ENCODE measurements at regions not wholly inside any gene's neighbourhood (a gene's known extent, or its start where the extent isn't known, plus 50 kb on each side); places are given as distances from the start of the nearest gene placed in this dataset.

DNA sequence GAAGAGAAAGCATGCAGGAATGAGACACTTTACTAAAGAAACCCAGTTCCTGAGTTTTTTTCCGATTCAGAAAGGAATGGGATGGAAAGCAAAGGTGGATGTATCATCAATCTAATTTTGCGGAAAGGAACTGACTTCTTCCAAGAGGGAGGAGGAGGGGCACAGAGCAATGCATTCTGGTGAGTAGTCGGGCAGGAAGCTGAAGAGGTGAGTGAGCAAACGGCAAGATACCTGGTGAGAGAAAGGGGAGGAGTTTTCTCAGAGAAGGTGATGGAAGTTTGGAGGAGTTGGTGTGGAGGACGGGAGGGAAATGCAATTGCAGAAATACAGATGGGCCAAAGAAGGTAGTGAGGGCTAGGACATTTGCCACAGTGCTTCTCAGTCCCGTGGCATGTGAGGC, 713.2 kb downstream of the KCNJ2 start:
- no peak for DNase-seq

DNA sequence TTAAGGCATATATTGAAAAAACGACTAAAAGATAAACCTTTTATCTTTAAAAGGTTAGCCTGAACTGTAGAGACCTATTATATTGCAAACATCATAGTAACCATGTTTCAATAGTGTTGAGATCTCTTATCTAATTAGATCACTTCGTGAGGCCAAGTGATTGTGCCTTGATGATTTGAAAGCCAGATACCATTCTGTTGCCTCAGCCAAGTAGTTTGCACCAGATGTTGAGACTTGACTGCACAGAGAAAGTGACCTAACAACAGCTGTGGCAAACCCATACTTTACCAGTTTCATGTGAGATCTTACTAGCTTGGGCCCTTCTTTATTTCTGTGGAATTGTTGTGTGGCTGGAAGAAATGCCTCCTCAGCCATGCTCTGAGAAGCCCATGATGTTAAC, 717.3 kb downstream of the KCNJ2 start:
- DNase-seq, result no peak

DNA sequence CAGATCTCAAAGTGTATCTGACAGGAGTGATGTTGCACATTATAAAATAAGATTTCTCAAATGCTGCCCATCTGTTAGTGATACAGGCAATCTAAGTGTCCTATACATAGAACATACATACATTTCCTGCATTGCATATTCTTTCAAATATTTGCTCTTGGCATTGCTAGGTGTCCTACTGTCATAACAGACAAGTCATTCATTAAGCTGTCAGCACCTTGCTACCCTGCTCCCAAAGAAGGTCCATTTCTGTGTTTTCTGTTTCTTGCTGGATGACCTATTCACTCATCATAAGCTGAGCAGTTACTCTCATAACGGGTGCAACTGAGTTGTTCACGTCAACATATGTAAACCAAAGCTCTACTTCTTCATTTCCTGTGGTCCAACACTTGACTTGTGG, 719.0 kb downstream of the KCNJ2 start:
- DNase-seq, result no peak

DNA sequence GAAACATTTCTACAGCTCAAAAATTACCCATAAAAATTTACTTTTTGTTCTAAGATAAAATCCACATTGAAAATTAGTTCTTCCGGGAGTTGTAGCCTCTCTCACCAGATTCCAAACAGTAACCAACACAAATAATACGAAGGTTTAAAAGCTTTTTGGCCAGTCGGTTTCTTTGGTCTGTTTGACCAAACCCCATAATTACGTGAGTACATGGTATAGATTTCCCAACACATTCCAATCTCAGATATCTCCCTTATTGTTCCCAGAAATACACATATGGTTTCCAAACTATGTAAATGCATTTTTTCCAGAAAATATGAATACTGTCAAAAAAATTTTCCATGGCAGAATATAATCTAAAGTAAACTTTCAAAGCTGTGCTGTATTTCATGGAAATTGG, 722.0 kb downstream of the KCNJ2 start:
- DNase-seq, result no peak

DNA sequence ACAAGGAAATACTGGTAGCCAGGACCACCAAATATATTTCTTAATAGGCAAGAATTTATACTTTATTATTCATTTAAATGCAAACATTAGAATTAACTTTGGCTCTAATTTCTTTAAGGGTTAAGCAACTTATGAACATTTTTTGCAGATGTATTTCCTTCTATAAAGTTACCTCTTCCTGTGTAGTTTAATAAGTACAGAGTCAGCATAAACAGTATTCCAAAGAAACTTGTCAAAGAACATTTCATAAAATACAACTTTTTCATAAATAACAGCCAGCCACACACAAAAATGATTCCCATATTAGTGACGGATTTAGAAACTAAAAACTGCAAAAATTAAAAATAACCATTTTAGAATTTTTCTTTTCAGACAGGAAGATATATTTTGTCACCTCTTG, 723.2 kb downstream of the KCNJ2 start:
- DNase-seq, result no peak

DNA sequence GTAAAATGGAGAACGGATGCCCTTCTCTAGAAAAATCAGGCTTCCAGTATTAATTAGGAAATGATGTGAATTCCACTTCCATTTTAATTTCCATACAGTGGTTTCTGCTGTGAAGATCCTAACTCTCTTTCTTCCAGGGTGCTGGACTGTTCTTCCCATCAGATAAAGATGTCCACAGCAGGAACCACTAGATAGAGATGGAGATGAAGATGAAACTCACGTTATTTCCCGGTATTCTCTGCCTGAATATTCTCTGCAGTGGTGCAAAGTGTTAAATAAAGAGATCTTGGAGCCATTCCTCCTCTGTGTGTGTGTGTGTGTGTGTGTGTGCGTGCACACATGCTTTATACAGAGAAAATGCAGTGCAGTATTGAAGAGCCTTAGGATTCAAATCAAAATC, 727.5 kb downstream of the KCNJ2 start:
- DNase-seq, result no peak

DNA sequence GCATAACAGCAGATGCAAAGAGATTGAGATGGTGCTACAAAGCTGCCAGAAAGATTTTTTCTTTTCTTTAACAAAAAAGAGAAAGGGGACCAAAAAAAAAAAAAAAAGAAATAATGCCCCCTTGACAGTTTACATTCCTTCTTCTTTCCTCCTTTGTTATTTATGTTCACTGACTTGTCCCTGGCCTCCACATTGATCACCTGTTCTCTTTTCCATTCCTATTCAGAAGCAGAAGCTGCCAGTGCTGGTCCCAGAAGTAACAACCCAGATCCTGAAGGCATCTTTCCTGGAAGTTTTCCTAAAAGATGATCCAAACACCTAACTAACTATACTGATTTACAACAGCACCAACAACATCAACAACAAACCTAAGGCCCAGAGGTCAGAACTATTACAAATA, 728.1 kb downstream of the KCNJ2 start:
- DNase-seq, result no peak

DNA sequence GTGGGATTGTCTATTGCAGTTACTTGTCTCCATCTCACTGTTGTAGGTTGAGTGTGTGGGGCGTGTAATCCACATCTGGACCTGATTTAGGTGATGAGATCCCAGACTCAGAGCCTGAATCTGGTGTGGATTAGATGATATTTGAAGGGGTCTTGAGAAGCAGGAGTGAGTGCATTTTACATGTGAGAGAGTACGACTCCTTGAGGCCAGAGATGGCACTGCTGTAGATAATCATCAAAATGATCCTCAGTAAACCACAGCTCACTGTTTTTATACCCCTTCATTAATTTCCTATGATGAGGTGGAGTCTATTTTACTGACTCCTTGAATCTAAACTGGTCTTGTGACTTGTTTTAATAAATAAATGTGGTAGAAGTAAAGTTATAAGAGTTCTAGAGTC, 732.5 kb downstream of the KCNJ2 start:
- no peak for DNase-seq

DNA sequence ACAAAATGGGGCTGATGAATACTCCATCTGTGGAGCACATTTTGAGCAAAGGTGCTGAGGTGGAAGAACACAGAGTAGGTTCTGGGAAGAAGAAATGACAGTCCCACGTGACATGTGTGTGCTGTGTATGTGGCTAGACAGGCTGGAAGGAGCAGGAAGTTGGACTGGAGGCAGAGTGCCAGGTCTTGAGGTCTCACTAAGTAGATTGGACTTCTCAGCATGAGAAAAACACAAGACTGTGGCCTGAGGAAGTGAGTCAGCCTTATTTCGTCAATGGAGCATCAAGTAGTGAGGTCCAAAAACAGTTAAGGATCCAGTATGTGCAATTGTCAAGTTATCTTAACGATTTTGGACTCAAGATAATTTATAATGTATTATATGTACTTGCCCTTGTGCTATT, 736.5 kb downstream of the KCNJ2 start:
- DNase-seq, result no peak

DNA sequence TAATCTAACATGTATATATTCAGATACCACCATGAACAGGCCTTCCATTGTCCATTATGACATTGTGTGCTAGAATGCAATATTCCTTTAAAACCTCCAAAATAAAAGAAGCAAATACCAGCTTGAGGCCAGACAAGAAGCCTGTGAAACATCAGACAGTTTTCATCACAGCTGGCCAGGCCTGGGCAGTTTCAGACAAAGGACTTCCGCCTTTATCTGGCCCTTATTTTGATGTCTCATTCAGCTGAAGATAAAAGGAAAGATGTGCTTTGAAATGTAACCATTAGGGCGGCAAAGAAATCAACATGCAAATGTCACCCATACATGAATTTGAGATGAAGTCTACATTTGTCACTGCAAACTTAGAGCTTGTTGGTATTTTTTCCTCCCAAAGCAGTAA, 737.5 kb downstream of the KCNJ2 start:
- DNase-seq, result no peak

DNA sequence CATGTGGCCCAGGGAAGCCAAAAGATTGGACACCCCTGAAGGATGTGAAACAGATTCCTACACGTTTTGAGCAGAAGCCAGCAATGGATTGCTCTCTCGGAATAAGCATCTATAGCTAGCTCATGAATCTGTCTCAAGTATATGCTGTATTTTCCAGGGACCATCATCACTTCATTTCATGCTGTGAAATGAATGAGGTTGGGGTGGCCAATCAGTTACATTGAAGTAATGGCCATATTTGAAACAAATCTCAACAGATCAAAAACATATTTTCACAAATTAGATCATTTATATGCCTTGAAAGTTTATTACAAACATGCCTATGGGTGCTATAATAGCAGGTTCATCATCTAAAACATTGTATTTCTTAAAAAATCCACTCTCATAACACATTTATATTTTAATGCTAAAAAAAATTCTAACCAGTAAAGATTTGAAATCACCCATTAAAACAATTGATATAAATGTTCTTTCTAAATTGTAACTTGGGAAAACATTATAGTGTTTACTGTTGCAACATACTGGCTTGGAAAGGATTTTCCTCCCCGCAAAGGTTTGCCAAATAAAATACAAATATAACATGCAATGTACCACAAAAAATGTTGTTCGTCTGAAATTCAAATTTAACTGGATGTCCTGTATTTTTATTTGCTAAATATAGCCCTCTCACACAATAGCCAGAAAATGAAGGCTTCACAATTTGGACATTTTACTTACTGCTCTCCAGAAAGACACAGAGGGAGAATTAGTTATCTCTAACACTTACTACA, 743.6 kb downstream of the KCNJ2 start:
- no peak for DNase-seq

DNA sequence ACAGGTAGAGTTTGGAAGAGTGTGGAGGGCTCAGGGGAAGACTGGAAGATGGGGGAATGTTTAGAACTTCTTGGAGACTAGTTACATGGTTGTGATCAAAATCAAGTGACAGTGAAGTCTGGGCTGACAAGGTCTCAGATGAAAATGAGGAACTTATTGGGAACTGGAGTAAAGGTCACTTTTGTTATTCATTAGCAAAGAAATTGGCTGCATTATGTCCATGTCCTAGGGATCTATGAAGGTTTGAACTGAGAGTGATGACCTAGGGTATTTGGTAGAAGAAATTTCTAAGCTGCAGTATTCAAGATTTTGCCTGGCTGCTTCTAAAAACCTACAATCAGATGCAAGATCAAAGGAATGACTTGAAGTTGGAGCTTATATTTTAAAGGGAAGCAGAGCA, 747.1 kb downstream of the KCNJ2 start:
- DNase-seq, result no peak

DNA sequence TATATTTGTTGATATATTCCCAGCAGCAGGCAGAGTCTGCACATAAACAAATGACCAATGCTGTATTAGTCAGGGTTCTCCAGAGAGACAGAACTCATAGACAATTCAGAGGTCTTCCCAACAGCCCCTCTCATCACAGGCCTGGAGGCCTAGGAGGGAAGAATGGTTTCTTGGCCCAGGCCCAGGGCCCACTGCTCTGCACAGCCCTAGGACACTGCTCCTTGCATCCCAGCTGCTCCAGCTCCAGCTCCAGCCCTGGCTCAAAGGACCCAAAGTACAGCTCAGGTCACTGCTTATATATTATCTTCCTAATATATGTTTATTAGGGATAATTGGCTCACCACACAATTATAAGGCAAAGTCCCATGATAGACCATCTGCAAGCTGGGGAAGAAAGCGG, 749.9 kb downstream of the KCNJ2 start:
- no peak for DNase-seq

DNA sequence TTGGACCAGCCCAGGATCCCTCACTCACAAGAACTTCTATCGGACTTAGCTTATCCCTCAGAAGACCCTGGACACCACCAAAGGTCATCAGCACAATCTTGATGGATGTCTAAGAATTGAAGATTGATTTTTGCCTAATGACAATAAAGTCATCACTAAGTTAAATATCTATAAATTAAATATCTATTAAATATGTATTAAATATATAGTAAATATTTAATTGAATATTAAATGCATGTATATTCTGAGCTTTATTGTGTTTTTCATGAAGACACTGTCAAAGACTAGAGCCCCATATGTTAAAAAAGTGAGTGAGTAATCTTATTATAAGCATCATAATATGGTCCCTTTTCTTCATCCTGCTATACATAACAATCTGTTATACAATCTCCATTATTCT, 751.1 kb downstream of the KCNJ2 start:
- no peak for DNase-seq

DNA sequence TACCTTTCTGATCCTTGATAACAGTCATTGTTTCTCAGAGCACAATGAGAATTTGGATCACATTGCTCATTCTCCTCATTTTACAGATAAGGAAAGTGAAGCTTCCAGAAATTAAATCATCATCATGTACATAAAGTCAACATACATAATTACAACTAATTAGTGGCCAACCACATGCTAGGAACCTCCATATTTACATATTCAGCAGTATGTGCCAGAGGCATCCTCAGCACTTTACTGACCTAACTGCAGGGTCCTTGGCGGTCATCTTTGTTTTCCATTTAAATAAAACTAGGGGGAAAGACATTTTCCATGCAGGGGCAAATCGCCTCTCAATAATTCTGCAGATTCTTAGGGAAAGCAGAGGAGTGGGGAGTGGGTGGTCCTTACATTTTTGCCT, 752.9 kb downstream of the KCNJ2 start:
- no peak for DNase-seq

DNA sequence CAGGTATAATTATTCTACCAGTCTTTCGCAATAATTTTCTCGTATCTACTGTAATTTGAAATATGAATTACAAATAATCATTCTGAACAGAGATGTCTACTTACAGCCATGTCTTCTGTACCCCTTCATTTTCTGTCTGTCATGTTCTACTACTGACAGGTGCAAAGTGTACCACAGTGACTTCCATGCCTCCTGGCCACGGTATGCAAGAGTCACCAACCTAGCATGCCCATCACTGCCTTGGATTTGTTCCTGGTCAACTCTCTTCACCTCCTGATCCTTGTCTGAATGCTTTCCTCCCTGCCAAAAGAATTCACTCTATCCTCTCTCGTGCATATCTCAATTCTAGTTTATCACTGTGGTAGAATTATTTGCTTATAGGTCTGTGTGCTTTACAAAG, 755.4 kb downstream of the KCNJ2 start:
- no peak for DNase-seq

DNA sequence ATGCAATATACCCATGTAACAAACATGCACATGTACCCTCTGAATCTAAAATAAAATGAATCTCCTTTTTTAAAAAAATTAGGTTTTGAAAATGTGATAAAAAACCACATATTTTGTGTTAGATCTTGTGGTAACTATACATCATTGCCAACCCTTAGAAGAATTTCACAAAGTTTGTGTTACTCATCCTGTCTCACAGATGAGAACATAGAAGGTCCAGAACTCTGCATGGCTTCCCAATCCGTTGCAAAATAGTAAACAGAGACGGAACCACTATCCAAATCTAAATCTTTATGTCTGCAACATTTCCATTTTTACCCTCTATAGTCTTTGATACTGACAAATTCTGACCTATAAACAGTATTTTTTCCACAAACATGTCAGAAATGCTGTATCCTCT, 759.9 kb downstream of the KCNJ2 start:
- no peak for DNase-seq

DNA sequence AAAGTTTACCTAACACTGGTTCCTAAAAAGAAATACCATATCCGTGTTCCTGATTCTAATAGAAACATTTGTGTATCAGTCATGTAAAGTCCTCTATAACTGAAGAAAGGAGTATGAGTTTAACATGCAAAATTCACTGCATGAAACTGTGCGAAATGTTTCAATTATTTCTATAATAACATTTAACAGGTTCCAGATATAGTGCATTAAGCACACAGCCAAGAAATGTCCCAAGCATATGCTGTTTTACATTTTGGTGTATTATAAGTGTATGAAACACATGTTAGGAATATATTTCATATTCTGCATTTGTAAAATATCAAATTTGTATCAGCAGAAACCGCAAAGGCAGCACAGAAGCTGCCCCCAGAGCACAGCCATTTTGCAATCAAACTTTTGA, 764.9 kb downstream of the KCNJ2 start:
- DNase-seq, result no peak

DNA sequence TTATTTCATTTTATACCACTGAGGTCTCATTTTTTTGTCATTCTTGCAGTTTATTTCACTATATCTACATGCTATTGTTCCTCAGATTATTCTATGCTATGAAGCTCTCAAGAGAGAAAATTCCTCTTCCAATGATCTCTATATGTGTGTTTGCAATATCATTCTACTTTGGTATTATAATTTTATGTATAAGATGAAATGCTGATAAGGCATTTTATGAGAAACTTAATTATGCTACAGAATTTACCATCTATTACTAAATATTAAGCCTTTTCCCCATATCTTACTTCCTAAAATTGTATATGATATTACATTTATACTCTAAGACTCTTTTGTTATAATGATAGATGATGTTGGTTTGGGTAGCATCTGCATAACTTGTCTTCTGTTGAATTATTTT, 765.5 kb downstream of the KCNJ2 start:
- no peak for DNase-seq

DNA sequence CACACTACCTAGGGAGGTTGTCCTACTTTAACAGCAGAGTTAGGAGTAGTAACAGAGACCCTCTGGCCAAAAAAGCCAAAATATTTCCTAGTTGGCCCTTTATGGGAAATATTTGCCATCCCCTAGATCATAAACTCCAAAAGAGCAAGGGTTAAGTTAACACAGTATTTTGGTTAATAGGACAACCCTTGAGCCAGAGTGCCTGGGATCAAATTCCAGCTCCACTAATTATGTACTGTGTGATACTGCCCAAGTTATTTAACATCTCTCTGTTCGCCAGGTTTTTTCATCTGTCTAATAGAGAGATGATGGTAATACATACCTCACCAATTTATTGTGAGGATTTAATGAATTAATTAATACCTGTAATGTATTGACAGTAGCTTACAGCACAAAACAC, 767.4 kb downstream of the KCNJ2 start:
- DNase-seq, result no peak

DNA sequence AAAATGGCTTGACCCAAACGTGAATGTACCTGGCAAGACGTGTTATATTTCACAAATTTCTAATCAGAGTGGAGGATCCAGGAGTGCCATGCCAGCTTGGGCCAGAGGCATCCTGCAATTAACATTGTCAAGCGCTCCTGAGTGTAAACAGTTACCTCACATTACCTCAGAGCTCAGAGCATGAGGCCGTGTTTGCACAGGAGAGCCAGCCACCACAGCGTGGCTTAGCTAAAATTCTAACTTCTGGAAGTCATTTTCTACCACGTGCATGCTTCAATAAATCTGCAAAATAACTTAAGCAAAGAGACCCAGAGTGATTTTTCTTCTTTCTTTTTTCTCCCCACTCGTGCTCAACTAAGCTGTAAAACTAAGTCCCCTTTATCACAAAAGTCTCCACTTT, 769.0 kb downstream of the KCNJ2 start:
- no peak for DNase-seq

DNA sequence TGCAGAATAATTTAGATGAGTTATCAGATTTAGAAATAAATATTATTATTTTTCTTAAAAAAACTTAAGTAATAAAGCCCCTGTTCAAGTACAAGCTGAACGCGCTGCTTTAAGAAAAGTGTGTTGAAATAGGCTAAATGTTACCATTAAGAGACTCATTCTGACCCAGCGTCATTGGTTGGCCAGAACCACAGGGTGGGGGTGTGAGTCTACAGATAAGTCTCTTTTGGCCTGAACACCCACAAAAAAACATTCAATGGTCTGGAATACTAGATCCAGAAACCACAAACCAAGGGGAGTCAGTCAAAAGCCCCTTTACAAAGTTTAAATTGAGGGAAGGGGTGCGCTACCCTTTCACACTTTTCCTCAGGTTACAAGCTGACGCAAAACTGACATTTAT, 776.1 kb downstream of the KCNJ2 start:
- no peak for DNase-seq

DNA sequence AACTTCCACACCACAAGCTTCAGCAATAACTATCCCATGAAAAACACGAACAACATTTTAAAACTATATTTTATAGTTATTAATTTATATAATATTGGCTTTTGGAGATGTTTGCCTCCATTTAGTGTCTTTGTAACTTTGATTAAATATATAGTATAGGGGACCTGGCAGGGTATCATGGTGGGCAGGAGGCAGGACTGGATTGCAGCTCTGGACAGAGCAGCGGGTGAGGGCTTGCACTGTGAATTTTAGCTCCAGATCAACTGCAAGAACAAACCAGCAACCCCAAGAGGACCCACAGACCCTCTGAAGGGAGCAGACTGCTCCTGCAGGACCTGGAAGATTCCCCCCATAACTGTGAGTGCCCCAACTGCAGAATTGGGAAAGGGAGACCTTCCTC, 777.9 kb downstream of the KCNJ2 start:
- DNase-seq, result no peak

DNA sequence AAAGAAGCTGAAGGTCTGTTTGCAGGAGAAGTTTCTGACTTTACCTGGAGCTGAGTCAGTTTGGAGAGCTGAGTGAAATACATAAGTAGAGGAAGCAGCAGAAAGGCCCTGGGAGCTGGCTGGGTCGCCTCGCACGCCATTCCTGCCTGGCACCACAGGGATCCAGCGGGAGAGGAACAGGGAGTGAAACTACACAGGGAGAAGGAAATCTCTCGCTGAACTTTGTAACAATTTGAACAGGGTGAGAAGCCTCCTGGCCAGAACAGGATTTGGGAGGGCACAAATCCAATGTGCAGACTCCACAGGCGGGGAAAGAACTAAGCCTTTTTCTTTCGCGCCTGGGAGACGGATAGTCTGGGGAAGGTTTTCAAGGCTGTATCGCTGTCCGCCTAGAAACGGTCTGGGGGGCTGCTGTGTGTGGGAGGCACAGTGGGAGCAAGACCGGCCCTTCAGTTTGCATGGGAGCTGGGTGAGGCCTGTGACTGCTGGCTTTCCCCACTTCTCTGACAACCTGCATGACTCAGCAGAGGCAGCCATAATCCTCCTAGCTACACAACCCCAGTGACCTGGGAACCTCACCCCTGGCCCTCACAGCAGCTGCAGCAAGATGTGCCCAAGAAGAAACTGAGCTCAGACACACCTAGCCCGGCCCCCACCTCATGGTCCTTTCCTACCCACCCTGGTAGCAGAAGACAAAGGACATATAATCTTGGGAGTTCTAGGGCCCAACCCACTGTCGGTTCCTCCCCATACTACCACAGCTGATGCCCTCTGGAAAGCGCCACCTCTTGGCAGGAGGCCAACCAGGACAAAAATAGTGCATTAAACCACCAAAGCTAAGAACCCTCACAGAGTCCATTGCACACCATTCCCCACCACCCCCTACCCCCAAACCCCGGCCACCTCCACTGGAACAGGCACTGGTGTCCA, 778.6 kb downstream of the KCNJ2 start:
- DNase-seq, result no peak
